ENCODE measurements at regions not wholly inside any gene's neighbourhood (a gene's known extent, or its start where the extent isn't known, plus 50 kb on each side); places are given as distances from the start of the nearest gene placed in this dataset.

DNA sequence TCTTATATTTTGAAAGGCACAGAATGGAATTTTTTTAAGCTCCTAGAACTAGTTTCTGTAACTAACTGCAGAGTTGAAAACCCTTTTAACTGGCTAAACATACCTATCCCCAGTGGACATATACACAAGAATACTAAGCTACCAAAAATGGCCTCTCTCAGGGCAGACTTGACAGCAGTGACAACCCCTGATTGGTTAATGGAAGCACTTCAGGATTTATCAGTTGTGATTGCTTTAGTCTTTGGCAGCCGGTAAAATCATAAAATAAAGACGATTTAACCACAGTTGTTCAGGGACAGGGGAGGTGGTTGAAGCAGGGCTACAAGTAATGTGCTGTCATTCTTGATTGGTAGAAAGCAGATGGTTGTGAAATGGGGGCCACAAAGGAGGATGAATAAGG is 452.0 kb upstream of the SOX9 start:
- ATAC-seq (ENCODE audit: poor library complexity) (no peak), DNase-seq (no peak)
- intact Hi-C loops (cut with DNase I) = no loop called here

DNA sequence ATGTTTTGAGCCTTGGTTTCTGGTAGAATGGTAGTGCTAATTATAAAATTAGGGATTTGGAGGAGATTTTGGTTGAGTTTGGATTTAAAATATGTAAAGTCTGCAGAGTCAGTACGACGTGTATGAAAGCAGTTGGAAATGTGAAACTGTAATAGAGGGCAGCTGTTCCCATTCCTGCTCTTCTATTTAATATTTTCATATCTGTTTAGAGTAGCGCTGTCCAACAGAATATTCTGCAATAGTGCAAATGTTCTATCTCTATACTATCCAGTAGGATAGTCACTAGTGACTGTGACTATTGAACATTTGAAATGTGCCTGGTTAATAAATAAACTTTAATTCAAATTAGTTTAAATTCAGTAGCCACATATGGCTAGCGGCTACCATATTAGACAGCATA is 443.4 kb upstream of the SOX9 start:
- DNase-seq (no peak), ATAC-seq (ENCODE audit: poor library complexity) (no peak)
- intact Hi-C loops (cut with DNase I) = no loop called here

DNA sequence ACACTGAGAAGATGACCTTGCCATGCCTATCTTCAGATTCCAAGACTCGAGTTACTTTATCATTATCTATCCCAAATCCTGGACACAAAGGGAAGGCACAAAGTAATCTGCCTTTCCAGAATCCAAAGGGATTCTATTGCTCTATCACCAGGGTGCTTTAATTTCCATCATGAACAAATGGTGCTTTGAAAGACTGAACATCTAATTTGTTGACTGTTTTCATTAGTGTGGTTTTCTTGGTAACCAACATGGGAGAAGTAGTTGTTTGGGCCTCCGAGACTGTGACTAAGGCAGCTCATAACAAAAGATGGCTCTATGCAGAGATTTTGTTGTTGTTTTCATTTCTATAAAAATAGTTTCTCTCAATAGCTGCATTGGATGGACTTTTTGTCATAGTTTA is 441.0 kb upstream of the SOX9 start:
- intact Hi-C loops (cut with DNase I) = no loop called here
- ATAC-seq (ENCODE audit: poor library complexity) (no peak), DNase-seq (no peak)

DNA sequence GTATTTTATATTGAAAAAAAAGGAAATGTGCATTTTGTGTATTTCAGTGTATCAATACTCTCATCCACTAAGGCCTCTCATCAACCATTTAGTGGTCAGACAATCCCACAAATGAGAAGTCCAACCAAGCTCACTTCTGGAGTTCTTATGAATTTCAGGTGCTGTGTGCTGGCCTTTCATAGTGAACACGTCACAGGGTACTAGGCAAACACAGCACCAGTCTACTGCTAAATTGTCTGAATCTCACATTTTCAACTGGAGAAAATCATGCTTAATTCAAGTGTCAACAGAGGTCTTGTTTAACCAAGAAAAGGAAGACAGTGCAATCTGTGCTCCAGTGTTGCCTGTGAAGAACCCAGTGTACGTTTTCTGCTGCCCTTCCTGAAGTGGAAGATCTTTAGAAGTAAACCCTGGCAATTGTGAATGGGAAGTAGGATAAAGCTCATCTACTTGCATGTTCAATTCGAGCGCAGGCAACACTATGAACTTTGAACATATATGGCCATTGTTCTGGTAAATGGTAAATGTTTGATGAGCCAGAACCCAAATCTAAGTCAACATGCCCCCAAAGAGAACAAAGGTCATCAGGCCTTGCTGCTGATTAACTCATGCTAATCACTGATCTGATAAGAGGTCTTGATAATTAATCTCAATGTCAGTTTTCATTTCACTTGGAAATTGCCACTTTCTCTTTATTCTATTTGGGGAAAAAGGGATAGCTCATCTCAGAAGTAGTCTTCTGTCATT is 439.2 kb upstream of the SOX9 start:
- no peak for ATAC-seq (ENCODE audit: poor library complexity)
- DNase-seq = no peak
- intact Hi-C loops (cut with DNase I) = no loop called here

DNA sequence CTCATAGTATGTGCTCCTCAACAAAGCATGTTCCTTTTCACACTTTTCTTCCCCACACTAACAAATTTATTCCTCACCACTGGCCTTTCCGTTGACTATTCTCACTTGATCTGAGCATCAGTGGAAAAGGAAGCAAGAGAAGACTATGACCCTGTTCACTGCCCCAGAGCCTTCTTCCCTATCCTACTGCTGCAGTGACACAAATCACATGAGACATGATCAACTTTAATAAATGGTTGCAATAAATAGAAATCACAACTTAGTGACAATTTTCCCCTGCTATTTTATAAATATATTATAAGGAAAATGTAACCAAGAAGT is 438.7 kb upstream of the SOX9 start:
- intact Hi-C loops (cut with DNase I) = no loop called here
- no peak for DNase-seq
- ATAC-seq (ENCODE audit: poor library complexity) = no peak

DNA sequence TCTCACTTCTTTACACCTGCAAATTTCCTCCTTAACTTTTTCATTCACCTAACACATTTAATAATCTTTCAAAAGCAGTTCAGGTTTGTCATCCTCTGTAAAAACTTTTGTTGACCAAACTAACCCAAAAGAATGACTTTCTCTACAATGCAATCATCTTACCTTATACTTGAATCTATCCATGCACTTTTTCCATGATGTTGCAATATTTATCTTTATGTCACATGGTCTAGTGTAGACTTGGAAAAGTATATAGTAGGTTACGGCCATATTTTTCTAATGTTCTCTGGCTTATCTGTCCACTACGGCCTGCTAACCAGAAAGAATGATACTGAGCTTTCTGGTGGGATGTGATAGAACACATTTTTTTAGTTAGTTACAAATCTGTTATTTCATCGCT is 431.0 kb upstream of the SOX9 start:
- ATAC-seq (ENCODE audit: poor library complexity) = no peak
- intact Hi-C loops (cut with DNase I) = no loop called here
- no peak for DNase-seq

DNA sequence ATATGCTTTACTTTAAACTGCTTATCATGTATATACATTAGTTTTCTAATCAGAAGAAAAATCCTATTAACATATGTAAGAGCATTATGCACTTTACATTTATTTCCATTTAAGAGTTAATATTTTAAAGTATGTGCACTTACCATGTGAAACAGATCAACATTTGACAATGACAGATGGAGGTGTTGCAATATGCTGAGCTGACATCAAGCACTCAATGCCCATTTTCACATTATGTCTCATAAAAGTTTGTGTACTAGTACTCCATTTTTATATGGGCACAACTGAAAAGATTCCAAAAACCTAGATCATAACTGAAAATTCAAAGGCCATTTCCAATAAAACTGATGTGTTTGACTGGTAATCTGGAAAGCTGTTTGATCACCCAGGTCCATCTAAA is 420.9 kb upstream of the SOX9 start:
- intact Hi-C loops (cut with DNase I) = no loop called here
- no peak for DNase-seq
- ATAC-seq (ENCODE audit: poor library complexity) = no peak

DNA sequence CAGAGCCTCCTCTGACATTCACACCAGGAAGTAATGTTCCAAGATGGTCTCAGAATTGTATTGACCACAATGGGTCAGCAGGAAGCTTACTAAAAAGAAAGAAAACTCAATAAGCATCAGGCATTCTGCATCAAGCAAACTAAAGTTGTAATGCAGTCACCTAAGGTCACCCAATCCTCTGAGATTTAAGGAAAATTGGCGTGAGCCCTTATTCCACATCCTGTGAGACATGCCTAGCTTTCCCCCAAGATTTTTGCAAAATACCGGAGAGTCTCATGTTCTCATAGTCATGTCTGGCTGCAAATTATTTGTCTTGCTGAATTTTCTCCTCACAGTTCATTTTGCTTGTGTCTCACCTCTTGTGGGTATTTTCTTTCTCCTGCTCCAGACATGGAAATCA is 417.1 kb upstream of the SOX9 start:
- intact Hi-C loops (cut with DNase I) = no loop called here
- no peak for ATAC-seq (ENCODE audit: poor library complexity)
- DNase-seq = no peak

DNA sequence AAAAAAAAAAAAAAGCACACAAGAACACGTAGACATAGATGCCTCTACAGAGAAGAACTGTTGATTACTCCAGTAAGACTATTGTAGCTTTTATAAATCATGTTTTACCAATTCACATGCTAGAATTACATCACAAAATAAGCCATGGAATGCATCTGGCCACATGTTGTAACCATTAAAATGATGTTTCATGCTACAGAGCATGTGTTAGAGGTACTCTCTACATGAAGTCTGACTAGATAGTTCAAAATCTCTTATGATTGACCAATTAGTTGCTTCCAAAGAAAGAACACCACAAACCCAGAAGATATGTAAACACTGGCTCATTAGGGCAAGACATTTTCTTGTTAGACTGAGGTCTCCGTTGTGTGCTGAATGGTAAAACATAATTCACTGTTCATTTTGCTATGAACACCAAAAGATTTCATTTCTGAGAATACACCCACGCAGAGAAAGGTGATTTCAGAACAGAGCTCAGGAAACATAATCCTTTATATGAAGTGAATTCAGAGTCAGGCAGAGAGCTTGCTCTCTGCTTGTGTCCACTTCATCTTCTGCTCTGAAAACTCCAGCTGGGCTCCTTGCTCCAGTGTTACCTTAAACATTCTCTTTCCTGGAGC is 411.4 kb upstream of the SOX9 start:
- intact Hi-C loops (cut with DNase I) = no loop called here

DNA sequence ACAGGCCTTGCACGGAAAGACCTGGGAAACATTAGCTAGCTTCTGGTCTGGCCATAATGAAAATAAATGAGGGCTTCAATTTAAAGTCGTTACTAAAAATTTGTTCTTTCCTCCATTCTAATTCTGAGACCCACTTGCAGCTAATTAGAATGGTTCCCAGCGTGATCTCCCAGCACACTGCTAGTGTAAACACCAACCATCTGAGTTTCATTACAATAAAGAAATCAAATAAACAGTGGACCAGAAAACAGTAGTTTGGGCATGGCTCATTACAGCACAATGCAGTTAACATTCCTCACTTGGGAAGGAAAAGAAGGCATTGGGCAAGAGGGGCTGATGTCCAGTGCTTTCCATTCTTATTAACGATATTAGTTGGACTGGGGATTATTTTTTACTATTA is 410.9 kb upstream of the SOX9 start:
- intact Hi-C loops (cut with DNase I) = no loop called here
- DNase-seq (no peak), ATAC-seq (ENCODE audit: poor library complexity) (no peak)

More for the DNA sequence above, 411.4 kb upstream of the SOX9 start:
- ATAC-seq (ENCODE audit: poor library complexity) (no peak), DNase-seq (no peak)

DNA sequence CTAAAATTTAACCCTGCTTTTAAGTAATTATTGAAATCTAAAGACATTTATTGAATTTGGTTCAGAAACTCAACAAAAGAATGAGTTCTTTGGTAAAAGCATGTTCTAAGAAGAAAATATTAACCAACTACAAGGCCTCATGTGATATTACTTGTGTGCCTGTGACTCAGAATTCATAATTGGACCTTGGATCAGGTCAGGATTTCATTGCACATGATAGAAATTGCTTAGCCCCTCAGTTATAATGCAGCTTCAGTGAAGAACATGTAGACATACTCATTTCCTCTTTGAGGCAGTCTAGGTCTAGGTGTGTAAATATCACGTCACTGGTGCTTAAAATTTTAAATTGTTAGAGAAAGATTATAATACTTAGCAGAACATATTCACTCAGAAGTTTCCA is 410.0 kb upstream of the SOX9 start:
- ATAC-seq (ENCODE audit: poor library complexity) = no peak
- intact Hi-C loops (cut with DNase I) = no loop called here

DNA sequence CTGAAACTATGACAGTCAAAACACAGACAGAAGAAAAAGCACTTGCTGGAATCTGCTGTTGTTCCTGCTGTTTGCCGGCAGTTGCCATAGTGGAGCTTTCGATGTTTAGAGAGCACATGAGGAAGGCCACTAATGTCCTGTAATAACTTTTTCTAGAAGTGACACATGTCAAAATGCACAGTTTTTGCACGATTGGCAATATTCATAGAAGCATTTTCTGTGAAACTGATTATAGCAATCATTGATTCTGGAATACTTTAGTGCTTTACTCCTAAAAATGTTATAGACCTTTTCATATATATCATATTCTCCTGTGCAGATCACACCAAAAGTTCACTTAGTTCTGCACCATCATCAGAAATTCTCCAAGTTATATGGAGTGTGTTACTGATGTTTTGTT is 407.0 kb upstream of the SOX9 start:
- ATAC-seq (ENCODE audit: poor library complexity) = no peak
- intact Hi-C loops (cut with DNase I) = no loop called here
- DNase-seq = no peak

More for the DNA sequence above, 410.0 kb upstream of the SOX9 start:
- no peak for DNase-seq

DNA sequence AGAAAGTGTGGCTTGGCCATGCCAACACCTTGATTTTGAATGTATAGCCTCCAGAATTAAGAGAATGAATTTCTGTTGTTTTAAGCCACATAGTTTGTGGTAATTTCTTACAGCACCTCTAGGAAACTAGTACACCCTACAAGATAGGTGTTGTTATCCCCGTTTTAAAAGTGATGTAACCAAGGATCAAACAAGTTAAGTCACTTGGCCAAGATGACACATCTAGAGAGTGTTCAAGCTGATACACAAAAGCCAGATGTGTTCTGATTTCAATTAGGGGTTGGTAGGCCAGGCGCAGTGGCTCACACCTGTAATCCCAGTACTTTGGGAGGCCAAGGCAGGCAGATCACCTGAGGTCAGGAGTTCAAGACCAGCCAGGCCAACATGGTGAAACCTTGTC is 396.5 kb upstream of the SOX9 start:
- DNase-seq = no peak
- no peak for ATAC-seq (ENCODE audit: poor library complexity)
- intact Hi-C loops (cut with DNase I) = no loop called here

DNA sequence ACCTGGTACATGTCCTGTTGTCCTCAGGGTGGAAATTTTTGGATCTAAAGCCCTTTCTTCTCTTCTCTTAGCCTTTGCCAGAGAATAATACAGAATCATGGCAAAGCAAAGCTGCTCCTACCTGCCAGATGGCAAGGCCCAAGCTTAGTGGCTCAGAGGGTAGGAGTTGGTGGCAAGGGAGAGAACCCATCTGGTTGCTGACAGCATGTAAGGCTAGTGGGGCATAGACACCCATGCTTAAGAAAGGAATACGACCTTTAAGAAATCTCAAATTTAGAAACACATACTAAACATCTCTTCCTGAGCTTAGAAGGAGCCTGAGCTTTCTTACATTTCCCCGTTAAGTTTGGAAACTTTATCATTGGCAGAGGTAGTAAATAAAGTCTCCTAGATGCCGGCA is 395.0 kb upstream of the SOX9 start:
- DNase-seq (no peak), ATAC-seq (ENCODE audit: poor library complexity) (no peak)
- intact Hi-C loops (cut with DNase I) = no loop called here

DNA sequence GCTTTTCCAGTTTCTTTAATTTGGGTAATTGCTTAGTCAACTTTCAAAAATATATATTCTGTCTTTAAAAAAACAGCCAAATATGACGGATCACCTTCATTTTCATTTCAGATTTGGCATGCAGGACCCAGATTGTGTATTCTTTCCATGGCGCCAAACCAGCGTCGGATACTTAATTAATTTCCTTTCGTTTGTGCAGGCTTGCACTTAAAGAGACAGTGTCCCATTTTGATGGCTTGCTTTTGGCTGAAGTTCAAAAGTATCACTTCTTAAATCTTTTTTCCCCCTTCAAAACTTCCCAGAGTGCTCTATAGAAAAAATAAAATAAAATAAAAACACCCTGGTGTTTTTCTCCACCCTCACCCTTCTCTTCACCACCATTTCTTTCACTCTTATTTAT is 394.5 kb upstream of the SOX9 start:
- intact Hi-C loops (cut with DNase I) = no loop called here
- DNase-seq (no peak), ATAC-seq (ENCODE audit: poor library complexity) (no peak)

DNA sequence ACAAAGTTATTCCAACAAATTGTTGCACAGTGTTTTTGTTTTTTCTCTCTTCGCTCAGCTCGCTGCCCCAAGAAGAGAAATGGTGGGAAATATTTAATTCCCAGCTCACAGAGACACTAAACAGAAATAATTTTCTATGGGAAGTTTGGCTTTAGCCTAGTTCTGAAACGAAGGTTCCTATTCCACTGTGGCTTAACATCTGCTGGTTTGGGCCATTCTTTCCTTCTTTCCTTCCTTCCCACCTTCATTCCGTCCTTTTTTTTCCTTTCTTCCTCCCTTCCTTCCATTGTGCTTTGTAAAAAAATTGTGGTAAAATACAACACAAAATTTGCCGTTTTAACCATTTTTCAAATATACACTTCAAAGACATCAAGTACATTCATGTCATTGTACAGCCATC is 393.5 kb upstream of the SOX9 start:
- ATAC-seq (ENCODE audit: poor library complexity) (no peak), DNase-seq (no peak)
- intact Hi-C loops (cut with DNase I) = no loop called here

DNA sequence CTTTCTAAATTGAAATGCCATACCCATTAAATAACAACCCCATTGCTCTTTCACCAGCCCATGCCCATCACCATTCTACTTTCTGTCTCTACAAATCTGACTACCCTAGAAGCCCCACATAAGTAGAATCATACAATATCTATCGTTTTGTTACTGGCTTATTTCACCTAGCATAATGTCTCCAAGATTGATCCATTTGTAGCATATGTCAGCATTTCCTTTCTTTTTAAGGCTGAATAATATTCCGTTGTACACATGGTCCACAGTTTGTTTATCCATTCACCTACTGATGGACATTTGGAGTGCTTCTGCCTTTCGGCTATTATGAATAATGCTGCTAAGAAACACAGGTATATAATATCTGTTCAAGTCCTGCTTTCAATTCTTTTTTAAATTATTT is 393.1 kb upstream of the SOX9 start:
- ATAC-seq (ENCODE audit: poor library complexity) (no peak), DNase-seq (no peak)
- intact Hi-C loops (cut with DNase I) = no loop called here

DNA sequence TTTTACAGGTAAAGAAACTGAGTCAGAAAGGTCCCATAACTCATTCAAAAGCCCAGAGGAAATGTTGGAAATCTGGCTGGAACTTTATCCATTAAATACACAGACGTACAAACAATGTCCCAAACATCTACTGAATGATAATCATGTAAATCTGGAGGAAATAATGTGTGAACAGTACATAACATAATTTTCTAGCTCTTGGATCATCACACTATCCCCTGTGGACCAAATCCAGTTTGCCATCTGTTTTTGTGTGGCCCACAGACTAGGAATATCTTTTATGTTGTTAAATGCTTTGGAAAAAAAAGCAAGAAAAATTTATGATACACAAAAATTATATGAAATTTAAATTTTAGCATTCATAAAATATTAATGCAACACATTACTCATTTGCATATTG is 389.9 kb upstream of the SOX9 start:
- intact Hi-C loops (cut with DNase I) = no loop called here
- no peak for DNase-seq
- no peak for ATAC-seq (ENCODE audit: poor library complexity)

DNA sequence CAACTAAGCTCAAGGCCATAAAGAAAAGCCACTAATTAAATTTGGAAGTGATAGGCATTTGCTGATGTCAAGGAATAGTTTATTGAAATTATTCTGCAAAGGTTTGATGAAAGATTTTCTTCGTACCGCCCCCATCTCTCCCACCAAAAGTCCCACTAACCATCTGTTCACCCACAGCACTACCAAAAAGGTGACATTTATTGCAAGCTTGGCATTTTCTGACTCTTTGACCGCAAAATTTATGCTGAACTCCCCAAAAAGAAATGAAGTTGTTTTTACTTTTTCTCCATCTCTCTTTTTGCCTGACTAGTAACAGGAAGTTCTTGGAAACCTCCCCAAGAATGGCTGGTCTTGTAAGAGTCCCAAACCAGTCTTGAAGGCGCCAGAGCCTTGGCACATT is 384.9 kb upstream of the SOX9 start:
- intact Hi-C loops (cut with DNase I) = no loop called here
- ATAC-seq (ENCODE audit: poor library complexity) (no peak), DNase-seq (no peak)

DNA sequence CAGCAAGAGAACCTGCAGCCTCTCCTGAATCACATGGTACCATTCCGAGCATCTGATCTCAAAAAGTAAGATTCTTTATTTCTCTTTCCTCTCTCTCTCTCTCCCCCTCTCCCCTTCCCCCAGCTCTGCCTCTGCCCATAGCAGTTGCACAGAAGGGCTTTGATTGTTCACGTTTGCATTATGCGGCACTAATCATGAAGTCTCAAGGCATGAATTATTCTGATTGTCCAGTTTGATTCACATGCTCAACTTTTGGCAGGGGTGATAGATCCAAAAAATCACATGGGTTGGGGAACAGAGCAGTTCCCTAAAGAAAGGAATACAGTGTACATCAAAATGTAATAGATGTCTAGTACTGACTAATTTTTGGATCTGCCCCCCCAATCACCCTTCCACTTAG is 380.0 kb upstream of the SOX9 start:
- ATAC-seq (ENCODE audit: poor library complexity) (no peak), DNase-seq (no peak)
- intact Hi-C loops (cut with DNase I) = no loop called here

DNA sequence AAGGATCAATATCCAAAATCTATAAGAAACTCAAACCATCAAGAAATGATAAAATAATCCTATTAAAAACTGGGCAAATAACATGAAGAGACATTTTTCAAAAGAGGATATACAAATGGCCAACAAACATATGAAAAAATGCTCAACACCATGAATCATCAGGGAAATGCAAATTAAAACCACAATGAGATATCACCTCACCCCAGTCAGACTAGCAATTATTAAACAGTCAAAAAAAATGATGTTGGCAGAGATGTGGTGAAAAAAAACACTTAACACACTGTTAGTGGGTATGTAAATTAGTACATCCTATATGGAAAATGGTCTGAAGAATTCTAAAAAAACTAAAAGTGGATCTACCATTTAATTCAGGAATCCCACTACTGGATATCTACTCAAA is 379.0 kb upstream of the SOX9 start:
- intact Hi-C loops (cut with DNase I) = no loop called here
- ATAC-seq (ENCODE audit: poor library complexity) = no peak
- DNase-seq = no peak

All from Right ventricle myocardium superior (tissue), 1 donor.